ENCODE measurements at regions not wholly inside any gene's neighbourhood (a gene's known extent, or its start where the extent isn't known, plus 50 kb on each side); places are given as distances from the start of the nearest gene placed in this dataset.

- Histone ChIP-seq H3K4me3 (ENCODE audit: low read length) (no peak overlapping the region), H3K27me3 (ENCODE audit: control insufficient read depth, low read length) (no peaks in the 10 kb centered on the region), H4K20me1 (ENCODE audit: control insufficient read depth, insufficient read depth, low read depth, low read length) (no peaks in the 10 kb centered on the region), H3K36me3 (ENCODE audit: control insufficient read depth, low read length) (no peaks in the 10 kb centered on the region), H3K79me2 (ENCODE audit: control insufficient read depth, low read length) (no peaks in the 10 kb centered on the region), H3K4me2 (ENCODE audit: low read length) (no peak overlapping the region), H3K27ac (ENCODE audit: low read depth, low read length) (no peak overlapping the region), H3K4me1 (ENCODE audit: control insufficient read depth, low read length) (no peaks in the 10 kb centered on the region), H3K9me3 (ENCODE audit: control insufficient read depth, insufficient read depth, low read length) (no peaks in the 10 kb centered on the region), H3F3A (ENCODE audit: control insufficient read depth, insufficient read depth) (no peaks in the 10 kb centered on the region), H3K9me2 (replicated peaks; ENCODE audit: control insufficient read depth, low read length) (no peaks in the 10 kb centered on the region)
- TF ChIP-seq, protein P1, sequence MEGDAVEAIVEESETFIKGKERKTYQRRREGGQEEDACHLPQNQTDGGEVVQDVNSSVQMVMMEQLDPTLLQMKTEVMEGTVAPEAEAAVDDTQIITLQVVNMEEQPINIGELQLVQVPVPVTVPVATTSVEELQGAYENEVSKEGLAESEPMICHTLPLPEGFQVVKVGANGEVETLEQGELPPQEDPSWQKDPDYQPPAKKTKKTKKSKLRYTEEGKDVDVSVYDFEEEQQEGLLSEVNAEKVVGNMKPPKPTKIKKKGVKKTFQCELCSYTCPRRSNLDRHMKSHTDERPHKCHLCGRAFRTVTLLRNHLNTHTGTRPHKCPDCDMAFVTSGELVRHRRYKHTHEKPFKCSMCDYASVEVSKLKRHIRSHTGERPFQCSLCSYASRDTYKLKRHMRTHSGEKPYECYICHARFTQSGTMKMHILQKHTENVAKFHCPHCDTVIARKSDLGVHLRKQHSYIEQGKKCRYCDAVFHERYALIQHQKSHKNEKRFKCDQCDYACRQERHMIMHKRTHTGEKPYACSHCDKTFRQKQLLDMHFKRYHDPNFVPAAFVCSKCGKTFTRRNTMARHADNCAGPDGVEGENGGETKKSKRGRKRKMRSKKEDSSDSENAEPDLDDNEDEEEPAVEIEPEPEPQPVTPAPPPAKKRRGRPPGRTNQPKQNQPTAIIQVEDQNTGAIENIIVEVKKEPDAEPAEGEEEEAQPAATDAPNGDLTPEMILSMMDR (IDR thresholded peaks at IDR 0.05; ENCODE audit: low read depth, low read length, poor library complexity, severe bottlenecking), result no peak
- TF ChIP-seq EZH2phosphoT487 (IDR thresholded peaks at IDR 0.05; ENCODE audit: borderline replicate concordance, low read length), result no peak
Measured at GRCh38 chr2:19556648-19557047, 198.2 kb upstream of the OSR1 start.

GRCh38 chr2:19554520-19554919, 196.1 kb upstream of the OSR1 start:
- no peak overlapping the region for H3K4me2 ChIP-seq (ENCODE audit: low read length)
- H3K9me2 ChIP-seq (replicated peaks; ENCODE audit: control insufficient read depth, low read length), result no peaks in the 10 kb centered on the region
- no peaks in the 10 kb centered on the region for H4K20me1 ChIP-seq (ENCODE audit: control insufficient read depth, insufficient read depth, low read depth, low read length)
- H3K27me3 ChIP-seq (ENCODE audit: control insufficient read depth, low read length), result no peaks in the 10 kb centered on the region
- no peaks in the 10 kb centered on the region for H3K9me3 ChIP-seq (ENCODE audit: control insufficient read depth, insufficient read depth, low read length)
- TF ChIP-seq, protein P1 (IDR thresholded peaks at IDR 0.05; ENCODE audit: low read depth, low read length, poor library complexity, severe bottlenecking), result no peak
- no peak for TF ChIP-seq EZH2phosphoT487 (IDR thresholded peaks at IDR 0.05; ENCODE audit: borderline replicate concordance, low read length)
- no peaks in the 10 kb centered on the region for H3K36me3 ChIP-seq (ENCODE audit: control insufficient read depth, low read length)
- H3F3A ChIP-seq (ENCODE audit: control insufficient read depth, insufficient read depth), result no peaks in the 10 kb centered on the region
- no peak overlapping the region for H3K4me3 ChIP-seq (ENCODE audit: low read length)
- no peak overlapping the region for H3K27ac ChIP-seq (ENCODE audit: low read depth, low read length)
- H3K79me2 ChIP-seq (ENCODE audit: control insufficient read depth, low read length), result no peaks in the 10 kb centered on the region
- no peaks in the 10 kb centered on the region for H3K4me1 ChIP-seq (ENCODE audit: control insufficient read depth, low read length)

GRCh38 chr2:19552270-19552669, 193.8 kb upstream of the OSR1 start:
- H3K36me3 ChIP-seq (ENCODE audit: control insufficient read depth, low read length), result no peaks in the 10 kb centered on the region
- no peak overlapping the region for H3K4me3 ChIP-seq (ENCODE audit: low read length)
- no peaks in the 10 kb centered on the region for H3K4me1 ChIP-seq (ENCODE audit: control insufficient read depth, low read length)
- H3K4me2 ChIP-seq (ENCODE audit: low read length), result no peak overlapping the region
- H3K9me2 ChIP-seq (replicated peaks; ENCODE audit: control insufficient read depth, low read length), result no peaks in the 10 kb centered on the region
- no peaks in the 10 kb centered on the region for H3K27me3 ChIP-seq (ENCODE audit: control insufficient read depth, low read length)
- no peaks in the 10 kb centered on the region for H3K9me3 ChIP-seq (ENCODE audit: control insufficient read depth, insufficient read depth, low read length)
- H3K79me2 ChIP-seq (ENCODE audit: control insufficient read depth, low read length), result no peaks in the 10 kb centered on the region
- H3F3A ChIP-seq (ENCODE audit: control insufficient read depth, insufficient read depth), result no peaks in the 10 kb centered on the region
- no peak overlapping the region for H3K27ac ChIP-seq (ENCODE audit: low read depth, low read length)
- no peak for TF ChIP-seq EZH2phosphoT487 (IDR thresholded peaks at IDR 0.05; ENCODE audit: borderline replicate concordance, low read length)
- TF ChIP-seq, protein P1 (IDR thresholded peaks at IDR 0.05; ENCODE audit: low read depth, low read length, poor library complexity, severe bottlenecking), result no peak
- no peaks in the 10 kb centered on the region for H4K20me1 ChIP-seq (ENCODE audit: control insufficient read depth, insufficient read depth, low read depth, low read length)

GRCh38 chr2:19550750-19551149, 192.3 kb upstream of the OSR1 start:
- no peaks in the 10 kb centered on the region for H3K27me3 ChIP-seq (ENCODE audit: control insufficient read depth, low read length)
- H3K79me2 ChIP-seq (ENCODE audit: control insufficient read depth, low read length), result no peaks in the 10 kb centered on the region
- H3K9me2 ChIP-seq (replicated peaks; ENCODE audit: control insufficient read depth, low read length), result no peaks in the 10 kb centered on the region
- no peaks in the 10 kb centered on the region for H3K4me1 ChIP-seq (ENCODE audit: control insufficient read depth, low read length)
- H3K9me3 ChIP-seq (ENCODE audit: control insufficient read depth, insufficient read depth, low read length), result no peaks in the 10 kb centered on the region
- H3K4me2 ChIP-seq (ENCODE audit: low read length), result no peak overlapping the region
- no peak for TF ChIP-seq EZH2phosphoT487 (IDR thresholded peaks at IDR 0.05; ENCODE audit: borderline replicate concordance, low read length)
- TF ChIP-seq, protein P1 (IDR thresholded peaks at IDR 0.05; ENCODE audit: low read depth, low read length, poor library complexity, severe bottlenecking), result no peak
- no peaks in the 10 kb centered on the region for H3K36me3 ChIP-seq (ENCODE audit: control insufficient read depth, low read length)
- no peak overlapping the region for H3K4me3 ChIP-seq (ENCODE audit: low read length)
- H4K20me1 ChIP-seq (ENCODE audit: control insufficient read depth, insufficient read depth, low read depth, low read length), result no peaks in the 10 kb centered on the region
- no peak overlapping the region for H3K27ac ChIP-seq (ENCODE audit: low read depth, low read length)
- no peaks in the 10 kb centered on the region for H3F3A ChIP-seq (ENCODE audit: control insufficient read depth, insufficient read depth)

Measured in DOHH2 (cell line).